ENCODE measurements at regions not wholly inside any gene's neighbourhood (a gene's known extent, or its start where the extent isn't known, plus 50 kb on each side); places are given as distances from the start of the nearest gene placed in this dataset.

- H3K27ac ChIP-seq, result no peak overlapping the region
- H3K4me2 ChIP-seq, result no peak overlapping the region
- H3K9ac ChIP-seq, result no peak overlapping the region
- H3F3A ChIP-seq (ENCODE audit: low read depth), result no peaks in the 10 kb centered on the region
- H3K4me3 ChIP-seq, result no peak overlapping the region
- Mint-ChIP-seq H3K4me1 (peaks cover 8% of the 10 kb centered on the region), H3K36me3 (no peaks in the 10 kb centered on the region), H3K4me3 (no peak overlapping the region), H3K27ac (no peak overlapping the region), H3K9me3 (peaks cover 3% of the 10 kb centered on the region), H3K27me3 (ENCODE audit: insufficient read depth, low read depth) (peaks cover 4% of the 10 kb centered on the region)
- no peaks in the 10 kb centered on the region for H3K79me2 ChIP-seq (ENCODE audit: low read depth)
- H3K36me3 ChIP-seq, result no peaks in the 10 kb centered on the region
- H3K27me3 ChIP-seq, result no peaks in the 10 kb centered on the region
- no peaks in the 10 kb centered on the region for H3K9me3 ChIP-seq (ENCODE audit: low read depth)
- no peak overlapping the region for H2AFZ ChIP-seq (replicated peaks)
- no peak for DNase-seq (ENCODE audit: low spot score)
- H3K4me1 ChIP-seq, result no peaks in the 10 kb centered on the region
- TF ChIP-seq EZH2 (IDR thresholded peaks at IDR 0.05) (no peak), EZH2phosphoT487 (IDR thresholded peaks at IDR 0.05) (no peak), CTCF (IDR thresholded peaks at IDR 0.05) (no peak)
- H4K20me1 ChIP-seq (ENCODE audit: low read depth), result no peaks in the 10 kb centered on the region
Observed at GRCh38 chr2:151024696-151025251, 236.9 kb downstream of the RBM43 start.

GRCh38 chr2:151021747-151022452 lies 239.8 kb downstream of the RBM43 start:
- no peak overlapping the region for H3K4me3 Mint-ChIP-seq
- no peak overlapping the region for H3K4me2 ChIP-seq
- no peaks in the 10 kb centered on the region for H3F3A ChIP-seq (ENCODE audit: low read depth)
- no peaks in the 10 kb centered on the region for H4K20me1 ChIP-seq (ENCODE audit: low read depth)
- no peaks in the 10 kb centered on the region for H3K27me3 ChIP-seq
- TF ChIP-seq CTCF (IDR thresholded peaks at IDR 0.05), result no peak
- TF ChIP-seq EZH2phosphoT487 (IDR thresholded peaks at IDR 0.05), result no peak
- TF ChIP-seq EZH2 (IDR thresholded peaks at IDR 0.05), result no peak
- H2AFZ ChIP-seq (replicated peaks), result no peak overlapping the region
- H3K9me3 ChIP-seq (ENCODE audit: low read depth), result no peaks in the 10 kb centered on the region
- no peak overlapping the region for H3K27ac ChIP-seq
- no peaks in the 10 kb centered on the region for H3K79me2 ChIP-seq (ENCODE audit: low read depth)
- H3K9ac ChIP-seq, result no peak overlapping the region
- peaks cover 8% of the 10 kb centered on the region for H3K4me1 Mint-ChIP-seq
- no peak for DNase-seq (ENCODE audit: low spot score)
- H3K27me3 Mint-ChIP-seq (ENCODE audit: insufficient read depth, low read depth), result peaks cover 2% of the 10 kb centered on the region
- peaks cover 3% of the 10 kb centered on the region for H3K9me3 Mint-ChIP-seq
- no peak overlapping the region for H3K27ac Mint-ChIP-seq
- H3K4me1 ChIP-seq, result no peaks in the 10 kb centered on the region
- no peaks in the 10 kb centered on the region for H3K36me3 Mint-ChIP-seq
- no peak overlapping the region for H3K4me3 ChIP-seq
- no peaks in the 10 kb centered on the region for H3K36me3 ChIP-seq

GRCh38 chr2:151020411-151020810 lies 241.3 kb downstream of the RBM43 start:
- TF ChIP-seq EZH2phosphoT487 (IDR thresholded peaks at IDR 0.05), result no peak
- TF ChIP-seq CTCF (IDR thresholded peaks at IDR 0.05), result no peak
- TF ChIP-seq EZH2 (IDR thresholded peaks at IDR 0.05), result no peak
- no peaks in the 10 kb centered on the region for H3K36me3 Mint-ChIP-seq

More at GRCh38 chr2:151020411-151020810, 241.3 kb downstream of the RBM43 start:
- Mint-ChIP-seq H3K27me3 (ENCODE audit: insufficient read depth, low read depth) (peaks cover 2% of the 10 kb centered on the region), H3K4me3 (no peak overlapping the region), H3K27ac (no peak overlapping the region), H3K9me3 (peaks cover 3% of the 10 kb centered on the region), H3K4me1 (peaks cover 8% of the 10 kb centered on the region)
- Histone ChIP-seq H4K20me1 (ENCODE audit: low read depth) (no peaks in the 10 kb centered on the region), H3K4me1 (no peaks in the 10 kb centered on the region), H3K4me3 (no peak overlapping the region), H3K79me2 (ENCODE audit: low read depth) (no peaks in the 10 kb centered on the region), H3F3A (ENCODE audit: low read depth) (no peaks in the 10 kb centered on the region), H2AFZ (replicated peaks) (no peak overlapping the region), H3K27ac (no peak overlapping the region), H3K27me3 (no peaks in the 10 kb centered on the region), H3K36me3 (no peaks in the 10 kb centered on the region), H3K9me3 (ENCODE audit: low read depth) (no peaks in the 10 kb centered on the region), H3K4me2 (no peak overlapping the region), H3K9ac (no peak overlapping the region)
- no peak for DNase-seq (ENCODE audit: low spot score)
